ENCODE measurements at regions not wholly inside any gene's neighbourhood (a gene's known extent, or its start where the extent isn't known, plus 50 kb on each side); places are given as distances from the start of the nearest gene placed in this dataset.

DNA sequence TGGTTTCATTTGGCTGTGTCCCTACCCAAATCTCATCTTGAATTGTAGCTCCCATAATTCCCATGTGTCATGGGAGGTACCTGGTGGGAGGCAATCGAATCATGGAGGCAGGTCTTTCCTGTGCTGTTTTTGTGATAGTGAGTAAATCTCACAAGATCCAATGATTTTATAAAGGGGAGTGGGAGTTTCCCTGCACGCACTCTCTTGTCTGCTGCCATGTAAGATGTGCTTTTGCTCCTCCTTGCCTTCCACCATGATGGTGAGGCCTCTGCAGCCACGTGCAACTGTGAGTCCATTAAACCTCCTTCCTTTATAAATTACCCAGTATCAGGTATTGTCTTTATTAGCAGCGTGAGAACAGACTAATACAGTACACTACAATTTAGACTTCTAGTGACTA, 67.5 kb upstream of the LINC01488 start:
- peaks cover 0 to 6% of the 10 kb centered on the region in 2 donors for H3K4me1 ChIP-seq
- H3K4me3 ChIP-seq, result no peak overlapping the region
- no peaks in the 10 kb centered on the region for H3K27me3 ChIP-seq
- H3K27ac ChIP-seq, result no peak overlapping the region
- DNase-seq, result no peak
- no peaks in the 10 kb centered on the region for H3K36me3 ChIP-seq
- no peak for TF ChIP-seq POLR2A (IDR thresholded peaks at IDR 0.05)
- TF ChIP-seq, protein P1, sequence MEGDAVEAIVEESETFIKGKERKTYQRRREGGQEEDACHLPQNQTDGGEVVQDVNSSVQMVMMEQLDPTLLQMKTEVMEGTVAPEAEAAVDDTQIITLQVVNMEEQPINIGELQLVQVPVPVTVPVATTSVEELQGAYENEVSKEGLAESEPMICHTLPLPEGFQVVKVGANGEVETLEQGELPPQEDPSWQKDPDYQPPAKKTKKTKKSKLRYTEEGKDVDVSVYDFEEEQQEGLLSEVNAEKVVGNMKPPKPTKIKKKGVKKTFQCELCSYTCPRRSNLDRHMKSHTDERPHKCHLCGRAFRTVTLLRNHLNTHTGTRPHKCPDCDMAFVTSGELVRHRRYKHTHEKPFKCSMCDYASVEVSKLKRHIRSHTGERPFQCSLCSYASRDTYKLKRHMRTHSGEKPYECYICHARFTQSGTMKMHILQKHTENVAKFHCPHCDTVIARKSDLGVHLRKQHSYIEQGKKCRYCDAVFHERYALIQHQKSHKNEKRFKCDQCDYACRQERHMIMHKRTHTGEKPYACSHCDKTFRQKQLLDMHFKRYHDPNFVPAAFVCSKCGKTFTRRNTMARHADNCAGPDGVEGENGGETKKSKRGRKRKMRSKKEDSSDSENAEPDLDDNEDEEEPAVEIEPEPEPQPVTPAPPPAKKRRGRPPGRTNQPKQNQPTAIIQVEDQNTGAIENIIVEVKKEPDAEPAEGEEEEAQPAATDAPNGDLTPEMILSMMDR (IDR thresholded peaks at IDR 0.05), result no peak
- intact Hi-C loops (cut with DNase I; ENCODE audit: low total_unique reads), result no loop called here
- H3K9me3 ChIP-seq, result no peaks in the 10 kb centered on the region

DNA sequence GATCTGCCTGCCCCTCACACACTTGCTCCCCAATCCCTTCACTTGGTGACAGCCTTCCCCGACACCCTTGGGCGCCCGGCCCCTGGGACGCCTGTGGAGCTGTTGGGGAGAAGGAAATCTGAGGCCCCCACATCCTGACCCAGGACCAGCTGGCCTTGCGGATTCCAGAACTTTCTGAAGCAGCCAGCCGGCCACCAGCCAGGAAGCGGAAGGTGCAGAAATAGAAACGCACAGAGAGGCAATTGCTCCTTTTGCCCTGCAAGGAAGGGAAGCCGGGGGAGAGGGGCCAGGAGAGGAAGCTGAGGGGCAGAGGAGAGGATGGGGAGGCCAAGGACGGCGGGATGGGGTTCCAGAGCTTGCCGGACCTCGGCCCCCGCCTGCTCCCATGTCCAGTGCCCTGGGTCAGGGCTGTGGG, 66.7 kb upstream of the LINC01488 start:
- H3K27me3 ChIP-seq, result no peaks in the 10 kb centered on the region
- H3K4me3 ChIP-seq, result no peak overlapping the region
- H3K4me1 ChIP-seq, result peaks cover 0 to 6% of the 10 kb centered on the region in 2 donors
- DNase-seq, result no peak
- intact Hi-C loops (cut with DNase I; ENCODE audit: low total_unique reads), result no loop called here
- H3K36me3 ChIP-seq, result no peaks in the 10 kb centered on the region
- H3K9me3 ChIP-seq, result no peaks in the 10 kb centered on the region
- TF ChIP-seq, protein P1 (IDR thresholded peaks at IDR 0.05), result no peak
- TF ChIP-seq POLR2A (IDR thresholded peaks at IDR 0.05), result no peak
- no peak overlapping the region for H3K27ac ChIP-seq

DNA sequence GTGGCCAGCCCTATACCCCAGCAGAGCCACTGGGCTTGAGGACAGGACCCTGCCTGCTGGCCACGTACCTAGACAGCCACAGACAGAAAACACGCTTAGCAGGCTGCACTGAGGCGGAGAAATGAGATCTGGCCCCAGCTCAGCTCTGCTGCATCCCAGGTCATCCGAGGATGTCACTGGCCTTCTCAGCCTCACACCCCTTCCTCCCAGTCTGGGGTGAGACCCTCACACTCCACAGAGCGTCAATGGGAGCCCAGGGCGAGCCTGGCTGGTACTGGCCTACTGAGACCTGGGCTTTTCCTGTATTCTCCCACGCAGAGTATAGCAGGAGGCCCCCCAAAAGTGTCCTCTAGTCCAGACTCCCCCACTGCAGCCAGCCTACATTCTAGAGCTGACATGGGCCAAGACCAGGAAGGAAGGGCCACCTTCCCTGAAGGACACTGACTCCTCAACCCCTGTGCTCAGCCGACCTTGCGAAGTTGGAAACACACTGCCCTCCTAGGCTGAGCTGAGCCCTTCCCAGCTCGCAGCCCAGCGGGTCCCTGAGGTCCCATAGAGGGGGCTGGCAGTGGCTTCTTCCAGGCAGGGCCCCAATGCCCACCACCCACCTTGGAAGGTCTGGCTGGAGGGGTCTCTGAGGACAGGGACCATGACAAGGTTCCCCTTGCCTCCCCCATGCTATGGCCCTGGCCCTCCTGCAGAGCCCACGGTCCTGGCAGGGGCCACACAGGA, 65.9 kb upstream of the LINC01488 start:
- peak overlapping the region in 1 of 2 donors; percentile 61 for H3K27ac ChIP-seq
- intact Hi-C loops (cut with DNase I; ENCODE audit: low total_unique reads), result no loop called here
- no peaks in the 10 kb centered on the region for H3K27me3 ChIP-seq
- no peak overlapping the region for H3K4me3 ChIP-seq
- no peak for DNase-seq
- no peaks in the 10 kb centered on the region for H3K36me3 ChIP-seq
- TF ChIP-seq POLR2A (IDR thresholded peaks at IDR 0.05), result no peak
- TF ChIP-seq, protein P1 (IDR thresholded peaks at IDR 0.05), result no peak
- no peaks in the 10 kb centered on the region for H3K9me3 ChIP-seq
- peaks cover 0 to 6% of the 10 kb centered on the region in 2 donors for H3K4me1 ChIP-seq

DNA sequence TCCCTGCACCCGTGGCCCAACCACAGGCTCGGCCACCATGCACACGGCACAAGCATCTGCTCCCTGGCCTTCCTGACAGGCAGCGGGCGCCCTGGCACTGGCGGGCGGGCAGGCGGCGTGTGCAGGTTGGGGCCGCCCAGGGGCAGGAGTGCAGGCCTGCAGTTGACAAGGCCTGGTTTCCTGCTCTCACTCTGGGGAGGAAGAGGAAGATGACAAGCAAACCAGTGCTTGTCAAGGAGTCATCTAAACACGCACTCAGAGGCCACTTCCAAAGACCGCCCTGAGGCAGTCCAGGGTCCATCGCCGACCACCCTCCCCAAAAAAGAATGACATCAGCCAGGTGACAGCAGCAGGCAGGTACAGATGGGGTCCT, 65.3 kb upstream of the LINC01488 start:
- Histone ChIP-seq H3K36me3 (no peaks in the 10 kb centered on the region), H3K4me1 (peaks cover 0 to 6% of the 10 kb centered on the region in 2 donors), H3K4me3 (no peak overlapping the region), H3K27ac (peak overlapping the region; percentile 61 to 62), H3K9me3 (no peaks in the 10 kb centered on the region), H3K27me3 (no peaks in the 10 kb centered on the region)
- intact Hi-C loops (cut with DNase I; ENCODE audit: low total_unique reads), result no loop called here
- no peak for TF ChIP-seq POLR2A (IDR thresholded peaks at IDR 0.05)
- TF ChIP-seq, protein P1 (IDR thresholded peaks at IDR 0.05), result no peak
- peak in 1 of 2 donors; percentile 24 for DNase-seq

DNA sequence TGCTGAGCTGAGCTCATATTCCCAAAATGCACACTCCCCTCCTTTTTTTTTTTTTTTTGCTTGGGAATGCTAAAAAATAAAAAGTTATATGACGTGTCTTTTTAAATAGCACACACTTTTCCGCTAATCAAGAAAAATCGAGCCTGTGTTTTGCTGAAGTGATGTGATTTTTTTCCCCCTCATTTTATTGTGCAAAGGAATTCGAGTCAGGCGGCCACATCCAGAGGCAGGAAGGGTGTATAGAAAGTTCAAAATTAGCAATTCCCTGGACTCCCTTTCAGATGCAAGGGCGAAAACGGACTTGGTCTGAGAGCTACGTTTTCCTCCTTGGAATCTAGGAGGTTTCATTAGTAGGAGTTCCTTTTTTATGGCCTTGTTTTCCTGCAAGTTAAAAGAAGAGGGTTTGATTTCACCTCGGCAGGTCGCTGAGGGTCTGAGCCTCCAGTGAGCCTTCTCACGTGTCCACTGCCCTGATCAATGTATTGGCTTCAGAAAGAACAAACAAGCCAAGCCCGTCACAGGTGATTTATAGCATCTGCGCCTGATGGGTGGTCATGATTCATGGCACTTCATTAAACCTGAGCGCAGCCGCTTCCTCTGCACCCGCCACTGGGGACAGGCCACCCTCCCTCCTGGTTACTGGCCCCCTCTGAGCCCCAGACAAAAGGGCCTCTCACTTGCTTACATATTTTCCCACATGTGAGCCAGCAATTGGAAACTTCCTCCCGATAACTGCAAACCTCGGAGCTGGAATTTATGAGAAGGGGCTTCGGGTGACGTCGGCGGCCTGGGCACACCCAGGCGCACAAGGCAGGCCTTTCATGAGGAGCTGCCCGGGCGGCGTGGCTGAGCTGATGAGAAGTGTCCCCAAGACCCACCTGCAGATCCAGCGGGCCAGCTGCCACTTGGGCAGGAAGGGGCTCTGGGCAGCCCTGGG, 64.4 kb upstream of the LINC01488 start:
- H3K4me1 ChIP-seq, result peaks cover 0 to 6% of the 10 kb centered on the region in 2 donors

More for the DNA sequence above, 64.4 kb upstream of the LINC01488 start:
- Histone ChIP-seq H3K27ac (peak overlapping the region; percentile 61 to 62), H3K36me3 (no peaks in the 10 kb centered on the region), H3K27me3 (no peaks in the 10 kb centered on the region), H3K4me3 (no peak overlapping the region), H3K9me3 (no peaks in the 10 kb centered on the region)
- DNase-seq, result no peak
- TF ChIP-seq POLR2A (IDR thresholded peaks at IDR 0.05), result no peak
- TF ChIP-seq, protein P1 (IDR thresholded peaks at IDR 0.05), result no peak
- intact Hi-C loops (cut with DNase I; ENCODE audit: low total_unique reads), result no loop called here

Measured in uterus (tissue), 3 donors.